ENCODE measurements at regions not wholly inside any gene's neighbourhood (a gene's known extent, or its start where the extent isn't known, plus 50 kb on each side); places are given as distances from the start of the nearest gene placed in this dataset.

GRCh38 chr4:171532968-171533367, 280.2 kb upstream of the GALNTL6 start:
- Histone ChIP-seq H3K4me1 (ENCODE audit: insufficient read depth, low read length) (no peaks in the 10 kb centered on the region), H3K4me3 (ENCODE audit: insufficient read depth, low read depth, low read length) (no peak overlapping the region), H3K4me2 (ENCODE audit: low read length) (no peak overlapping the region), H4K20me1 (ENCODE audit: insufficient read depth, low read length) (no peaks in the 10 kb centered on the region), H3K9me3 (ENCODE audit: insufficient read depth, low read depth, low read length) (no peaks in the 10 kb centered on the region), H2AFZ (ENCODE audit: low read depth, low read length) (no peak overlapping the region), H3K79me2 (ENCODE audit: insufficient read depth, low read length) (no peaks in the 10 kb centered on the region), H3K36me3 (ENCODE audit: insufficient read depth, low read length) (no peaks in the 10 kb centered on the region), H3K9ac (ENCODE audit: low read length) (no peak overlapping the region), H3K27me3 (ENCODE audit: insufficient read depth, low read length) (no peaks in the 10 kb centered on the region), H3K27ac (ENCODE audit: low read depth, low read length) (no peak overlapping the region)
- no peak for DNase-seq (ENCODE audit: low read depth)
- Mint-ChIP-seq H3K4me3 (ENCODE audit: unreplicated experiment) (no peak overlapping the region), H3K36me3 (ENCODE audit: low read depth, unreplicated experiment) (no peaks in the 10 kb centered on the region), H3K9me3 (ENCODE audit: unreplicated experiment) (no peaks in the 10 kb centered on the region), H3K27ac (ENCODE audit: unreplicated experiment) (no peak overlapping the region), H3K4me1 (ENCODE audit: low read depth, unreplicated experiment) (peaks cover 4% of the 10 kb centered on the region), H3K27me3 (ENCODE audit: low read depth, unreplicated experiment) (no peaks in the 10 kb centered on the region)
- no peak for FAIRE-seq
- TF ChIP-seq EZH2 (IDR thresholded peaks at IDR 0.05; ENCODE audit: insufficient read depth, low read length) (no peak), CTCF (IDR thresholded peaks at IDR 0.05; ENCODE audit: insufficient read depth, low read depth, low read length) (no peak)

GRCh38 chr4:171524903-171525302, 288.3 kb upstream of the GALNTL6 start:
- Histone ChIP-seq H3K79me2 (ENCODE audit: insufficient read depth, low read length) (no peaks in the 10 kb centered on the region), H2AFZ (ENCODE audit: low read depth, low read length) (no peak overlapping the region), H4K20me1 (ENCODE audit: insufficient read depth, low read length) (no peaks in the 10 kb centered on the region), H3K9ac (ENCODE audit: low read length) (no peak overlapping the region), H3K27ac (ENCODE audit: low read depth, low read length) (no peak overlapping the region), H3K9me3 (ENCODE audit: insufficient read depth, low read depth, low read length) (no peaks in the 10 kb centered on the region), H3K4me1 (ENCODE audit: insufficient read depth, low read length) (no peaks in the 10 kb centered on the region), H3K36me3 (ENCODE audit: insufficient read depth, low read length) (no peaks in the 10 kb centered on the region), H3K4me3 (ENCODE audit: insufficient read depth, low read depth, low read length) (no peak overlapping the region), H3K27me3 (ENCODE audit: insufficient read depth, low read length) (no peaks in the 10 kb centered on the region), H3K4me2 (ENCODE audit: low read length) (no peak overlapping the region)
- no peak for DNase-seq (ENCODE audit: low read depth)
- H3K4me3 Mint-ChIP-seq (ENCODE audit: unreplicated experiment): no peak overlapping the region
- no peaks in the 10 kb centered on the region for H3K9me3 Mint-ChIP-seq (ENCODE audit: unreplicated experiment)
- no peaks in the 10 kb centered on the region for H3K36me3 Mint-ChIP-seq (ENCODE audit: low read depth, unreplicated experiment)
- no peak overlapping the region for H3K27ac Mint-ChIP-seq (ENCODE audit: unreplicated experiment)
- TF ChIP-seq EZH2 (IDR thresholded peaks at IDR 0.05; ENCODE audit: insufficient read depth, low read length): no peak
- no peak for TF ChIP-seq CTCF (IDR thresholded peaks at IDR 0.05; ENCODE audit: insufficient read depth, low read depth, low read length)
- H3K27me3 Mint-ChIP-seq (ENCODE audit: low read depth, unreplicated experiment): no peaks in the 10 kb centered on the region
- no peak for FAIRE-seq
- peaks cover 9% of the 10 kb centered on the region for H3K4me1 Mint-ChIP-seq (ENCODE audit: low read depth, unreplicated experiment)

- TF ChIP-seq EZH2 (IDR thresholded peaks at IDR 0.05; ENCODE audit: insufficient read depth, low read length) (no peak), CTCF (IDR thresholded peaks at IDR 0.05; ENCODE audit: insufficient read depth, low read depth, low read length) (no peak)
- Histone ChIP-seq H3K9ac (ENCODE audit: low read length) (no peak overlapping the region), H3K79me2 (ENCODE audit: insufficient read depth, low read length) (no peaks in the 10 kb centered on the region), H4K20me1 (ENCODE audit: insufficient read depth, low read length) (no peaks in the 10 kb centered on the region), H3K27ac (ENCODE audit: low read depth, low read length) (no peak overlapping the region), H3K9me3 (ENCODE audit: insufficient read depth, low read depth, low read length) (no peaks in the 10 kb centered on the region), H3K4me2 (ENCODE audit: low read length) (no peak overlapping the region), H3K4me1 (ENCODE audit: insufficient read depth, low read length) (no peaks in the 10 kb centered on the region), H3K36me3 (ENCODE audit: insufficient read depth, low read length) (no peaks in the 10 kb centered on the region), H3K27me3 (ENCODE audit: insufficient read depth, low read length) (no peaks in the 10 kb centered on the region), H3K4me3 (ENCODE audit: insufficient read depth, low read depth, low read length) (no peak overlapping the region), H2AFZ (ENCODE audit: low read depth, low read length) (no peak overlapping the region)
- no peak overlapping the region for H3K4me3 Mint-ChIP-seq (ENCODE audit: unreplicated experiment)
- H3K27me3 Mint-ChIP-seq (ENCODE audit: low read depth, unreplicated experiment): no peaks in the 10 kb centered on the region
- peaks cover 9% of the 10 kb centered on the region for H3K4me1 Mint-ChIP-seq (ENCODE audit: low read depth, unreplicated experiment)
- FAIRE-seq (no peak), DNase-seq (ENCODE audit: low read depth) (no peak)
- no peaks in the 10 kb centered on the region for H3K9me3 Mint-ChIP-seq (ENCODE audit: unreplicated experiment)
- H3K36me3 Mint-ChIP-seq (ENCODE audit: low read depth, unreplicated experiment): no peaks in the 10 kb centered on the region
- H3K27ac Mint-ChIP-seq (ENCODE audit: unreplicated experiment): no peak overlapping the region
Observed at GRCh38 chr4:171521726-171522125, 291.5 kb upstream of the GALNTL6 start.

Data from astrocyte (in vitro differentiated cells and primary cell).